CD4-positive, alpha-beta memory T cell (primary cell): ENCODE measurements at regions not wholly inside any gene's neighbourhood (a gene's known extent, or its start where the extent isn't known, plus 50 kb on each side); places are given as distances from the start of the nearest gene placed in this dataset.

Experiments used
- CTCF ChIA-PET: fragments of 350-600 bp; sonication (Branson Sonifier 250); formaldehyde crosslinking; loops from one replicate; lab custom pipeline; 2021; ENCODE audit warnings: inconsistent platforms; ENCODE audit not compliant: partially characterized antibody; lab: Charles Lee
- POLR2A ChIA-PET: fragments of 350-600 bp; sonication (Branson Sonifier 250); formaldehyde crosslinking; loops from one replicate; lab custom pipeline; 2021; ENCODE audit not compliant: partially characterized antibody; lab: Charles Lee
- DNase-seq, 5 donors: peaks; one replicate each; pipeline versions ENCODE4 v3.0.0 to v3.0.0-alpha.2; 2020 to 2022; ENCODE audit warnings: mixed read lengths in 1 of 5
- H3K27ac ChIP-seq: one replicate; pipeline ENCODE4 v1.7.0; 2013; ENCODE audit warnings: low read depth, low read length
- H3K27me3 ChIP-seq: 2 replicates; pipeline ENCODE4 v1.7.0; 2013; ENCODE audit warnings: mild to moderate bottlenecking, low read length, moderate library complexity; ENCODE audit not compliant: insufficient read depth
- H3K36me3 ChIP-seq: 2 replicates; pipeline ENCODE4 v1.7.0; 2013; ENCODE audit warnings: mild to moderate bottlenecking, low read length, moderate library complexity; ENCODE audit not compliant: insufficient read depth
- H3K4me1 ChIP-seq: 2 replicates; pipeline ENCODE4 v1.7.0; 2013; ENCODE audit warnings: mild to moderate bottlenecking, low read length, moderate library complexity; ENCODE audit not compliant: insufficient read depth
- H3K4me3 ChIP-seq, 2 donors: one replicate each; pipeline ENCODE4 v1.7.0; 2013; ENCODE audit warnings: low read length in 2 of 2, mild to moderate bottlenecking in 1 of 2
- H3K9me3 ChIP-seq, 2 donors: one replicate each; pipeline ENCODE4 v1.7.0; 2013; ENCODE audit warnings: low read length in 2 of 2, control low read depth in 1 of 2; ENCODE audit not compliant: control insufficient read depth in 1 of 2
- H3K27ac Mint-ChIP-seq, 7 donors: one replicate each; pipeline ENCODE4 v1.8.0; 2020 to 2021; ENCODE audit warnings: mixed read lengths in 7 of 7, mild to moderate bottlenecking in 6 of 7, inconsistent platforms in 3 of 7, moderate library complexity in 3 of 7
- H3K27me3 Mint-ChIP-seq, 2 donors: one replicate each; pipeline ENCODE4 v1.8.0; 2020 to 2021; ENCODE audit warnings: mixed read lengths in 2 of 2
- H3K36me3 Mint-ChIP-seq, 2 donors: one replicate each; pipeline ENCODE4 v1.8.0; 2020 to 2021; ENCODE audit warnings: mixed read lengths in 2 of 2, inconsistent platforms in 1 of 2, mild to moderate bottlenecking in 1 of 2
- H3K4me1 Mint-ChIP-seq, 4 donors: one replicate each; pipeline ENCODE4 v1.8.0; 2020 to 2021; ENCODE audit warnings: mixed read lengths in 4 of 4, mild to moderate bottlenecking in 1 of 4
- H3K4me3 Mint-ChIP-seq, 8 donors: one replicate each; pipeline ENCODE4 v1.8.0; 2020 to 2021; ENCODE audit warnings: mixed read lengths in 8 of 8, mild to moderate bottlenecking in 7 of 8, moderate library complexity in 6 of 8, inconsistent platforms in 3 of 8
- H3K9me3 Mint-ChIP-seq, 8 donors: one replicate each; pipeline ENCODE4 v1.8.0; 2020 to 2021; ENCODE audit warnings: mixed read lengths in 8 of 8, mild to moderate bottlenecking in 5 of 8, inconsistent platforms in 3 of 8, moderate library complexity in 1 of 8
- intact Hi-C: fragments of 100-400 bp; cut with micrococcal nuclease; formaldehyde crosslinking; loops from one replicate; pipeline ENCODE4 v1.15.1; 2023

DNA sequence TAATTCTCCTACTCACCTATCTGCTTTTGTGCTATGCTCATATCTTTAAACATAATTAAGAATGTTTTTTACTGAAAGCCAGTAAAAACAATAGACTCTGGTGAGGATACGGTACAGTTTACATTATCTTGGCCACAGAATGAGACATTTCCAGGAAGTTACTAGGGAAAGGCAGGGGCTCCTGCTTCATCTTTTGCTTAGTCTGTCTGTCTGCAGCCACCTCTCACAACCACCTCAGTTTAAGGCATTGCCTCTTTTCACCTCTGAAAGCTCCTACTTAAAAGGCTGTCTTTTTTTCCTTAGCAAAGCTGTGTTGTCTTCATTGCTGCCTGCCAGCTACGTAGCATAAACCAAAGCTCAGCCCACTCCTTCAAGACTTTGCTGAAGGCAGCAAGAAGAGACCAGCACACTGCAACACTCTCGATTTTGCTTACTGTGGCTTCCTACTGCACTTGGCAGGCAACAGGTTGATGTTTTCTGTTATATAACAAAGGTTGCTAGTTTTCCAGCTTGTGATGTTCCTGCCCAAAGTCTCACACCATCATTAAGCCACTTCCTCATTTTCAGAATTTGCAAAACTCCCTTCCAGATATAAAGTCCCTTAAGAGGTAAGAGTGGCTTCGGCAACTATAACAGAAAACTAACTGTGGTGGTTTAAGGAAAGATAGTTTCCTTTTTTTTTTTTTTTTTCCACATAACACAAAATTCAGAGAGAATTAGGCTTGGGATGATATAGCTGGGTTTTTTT, 432.9 kb downstream of the GRXCR1 start:
- Mint-ChIP-seq H3K4me3 (no peak overlapping the region), H3K27ac (no peak overlapping the region), H3K4me1 (no peaks in the 10 kb centered on the region), H3K9me3 (peaks cover 0 to 7% (median 3%) of the 10 kb centered on the region in 8 donors), H3K36me3 (no peaks in the 10 kb centered on the region), H3K27me3 (no peaks in the 10 kb centered on the region)
- DNase-seq, result no peak
- intact Hi-C loops, result no loop called here
- Histone ChIP-seq H3K36me3 (no peaks in the 10 kb centered on the region), H3K4me1 (no peaks in the 10 kb centered on the region), H3K27ac (no peak overlapping the region), H3K9me3 (no peaks in the 10 kb centered on the region), H3K4me3 (no peak overlapping the region), H3K27me3 (no peaks in the 10 kb centered on the region)
- ChIA-PET POLR2A (no interaction called here), CTCF (no interaction called here)

DNA sequence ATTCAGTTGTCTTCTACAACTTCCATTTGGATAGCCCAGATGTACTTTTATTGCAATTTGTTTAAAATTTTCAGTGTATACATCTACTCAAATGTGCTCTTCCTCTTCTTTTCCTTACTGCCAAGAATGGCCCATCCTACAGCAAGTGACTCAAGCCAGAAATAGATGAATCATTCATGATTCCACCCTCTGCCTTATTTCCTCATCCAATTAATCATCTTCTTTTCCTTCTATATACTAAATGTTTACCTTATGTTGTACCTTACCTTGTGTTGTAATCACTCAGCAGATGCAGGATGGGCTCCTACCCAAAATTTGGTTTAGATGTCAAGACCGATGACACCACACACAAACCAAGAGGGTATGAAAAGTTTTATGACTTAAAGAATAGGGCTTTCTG, 437.8 kb downstream of the GRXCR1 start:
- no peak overlapping the region for H3K4me3 Mint-ChIP-seq
- H3K4me3 ChIP-seq, result no peak overlapping the region
- intact Hi-C loops, result no loop called here
- H3K36me3 Mint-ChIP-seq, result no peaks in the 10 kb centered on the region
- no peak for DNase-seq
- H3K27me3 ChIP-seq, result no peaks in the 10 kb centered on the region
- no peaks in the 10 kb centered on the region for H3K9me3 ChIP-seq
- ChIA-PET POLR2A (no interaction called here), CTCF (no interaction called here)
- H3K27me3 Mint-ChIP-seq, result no peaks in the 10 kb centered on the region
- peaks cover 0 to 7% (median 3%) of the 10 kb centered on the region in 8 donors for H3K9me3 Mint-ChIP-seq
- H3K4me1 ChIP-seq, result no peaks in the 10 kb centered on the region
- no peak overlapping the region for H3K27ac Mint-ChIP-seq
- no peak overlapping the region for H3K27ac ChIP-seq
- H3K4me1 Mint-ChIP-seq, result no peaks in the 10 kb centered on the region
- H3K36me3 ChIP-seq, result no peaks in the 10 kb centered on the region

DNA sequence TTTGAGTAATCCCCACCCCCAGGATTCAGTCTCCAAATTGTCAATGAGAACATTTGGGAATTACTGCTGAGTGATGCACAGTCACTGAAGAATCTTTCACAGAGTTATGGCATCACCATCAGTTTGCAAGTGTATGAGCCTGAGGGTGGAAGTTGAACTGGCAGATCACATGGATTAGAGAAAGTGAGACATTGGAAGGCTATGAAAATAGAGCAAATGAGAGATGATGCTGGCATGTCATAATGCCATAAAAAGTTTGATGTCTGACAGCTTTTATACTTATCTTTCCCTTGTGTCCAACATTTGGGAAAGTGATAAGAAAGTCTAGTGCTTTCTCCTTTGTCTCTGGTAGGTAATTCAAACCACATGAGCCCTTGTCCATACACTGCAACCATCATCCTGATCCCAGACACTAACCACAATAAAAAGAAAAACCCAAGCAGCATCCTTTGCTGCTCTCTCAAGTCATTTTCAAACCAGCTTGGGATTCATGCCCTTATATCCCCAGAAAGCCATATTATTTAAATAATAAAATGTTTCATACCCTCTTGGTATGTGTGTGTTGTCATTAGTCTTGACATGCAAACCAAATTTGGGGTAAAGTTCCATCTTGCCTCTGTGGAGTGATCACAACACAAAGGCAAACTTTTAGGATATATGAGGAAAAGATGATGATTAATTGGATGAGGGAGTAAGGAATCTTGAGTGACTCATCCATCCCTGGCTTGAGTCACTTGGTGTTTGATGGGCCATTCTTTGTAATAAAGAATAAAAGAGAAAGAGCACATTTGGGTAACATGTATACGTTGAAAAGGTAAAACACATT, 438.9 kb downstream of the GRXCR1 start:
- H3K27ac ChIP-seq, result no peak overlapping the region
- H3K27me3 Mint-ChIP-seq, result no peaks in the 10 kb centered on the region
- intact Hi-C loops, result no loop called here

DNA sequence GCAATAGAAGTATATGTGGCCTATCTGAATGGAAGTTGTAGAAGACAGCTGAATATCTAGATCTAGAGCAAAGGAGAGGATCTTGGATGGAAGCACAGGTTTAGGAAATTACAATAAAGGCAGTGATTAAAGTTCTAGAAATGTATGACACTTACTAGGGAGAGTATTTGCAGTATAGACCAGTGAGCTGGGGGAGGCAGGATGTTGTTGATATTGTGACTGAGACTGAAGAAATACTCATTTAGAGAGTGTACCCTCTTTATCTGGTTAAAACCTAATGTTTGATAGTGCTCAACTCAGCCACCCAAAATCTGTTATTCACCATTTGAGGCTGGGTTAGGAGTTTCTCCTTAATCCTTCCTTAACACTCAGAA, 439.5 kb downstream of the GRXCR1 start:
- no peaks in the 10 kb centered on the region for H3K4me1 ChIP-seq
- intact Hi-C loops, result no loop called here
- Mint-ChIP-seq H3K36me3 (no peaks in the 10 kb centered on the region), H3K4me3 (no peak overlapping the region), H3K27ac (no peak overlapping the region), H3K27me3 (no peaks in the 10 kb centered on the region), H3K9me3 (peaks cover 0 to 7% (median 4%) of the 10 kb centered on the region in 8 donors), H3K4me1 (no peaks in the 10 kb centered on the region)
- H3K27ac ChIP-seq, result no peak overlapping the region
- ChIA-PET POLR2A (no interaction called here), CTCF (no interaction called here)
- no peaks in the 10 kb centered on the region for H3K9me3 ChIP-seq
- DNase-seq, result no peak
- no peak overlapping the region for H3K4me3 ChIP-seq
- no peaks in the 10 kb centered on the region for H3K27me3 ChIP-seq
- no peaks in the 10 kb centered on the region for H3K36me3 ChIP-seq

More for the DNA sequence above, 438.9 kb downstream of the GRXCR1 start:
- no peak overlapping the region for H3K4me3 Mint-ChIP-seq
- H3K36me3 ChIP-seq, result no peaks in the 10 kb centered on the region
- ChIA-PET POLR2A (no interaction called here), CTCF (no interaction called here)
- no peaks in the 10 kb centered on the region for H3K9me3 ChIP-seq
- no peaks in the 10 kb centered on the region for H3K4me1 Mint-ChIP-seq
- DNase-seq, result no peak
- H3K36me3 Mint-ChIP-seq, result no peaks in the 10 kb centered on the region
- peaks cover 0 to 7% (median 3%) of the 10 kb centered on the region in 8 donors for H3K9me3 Mint-ChIP-seq
- no peak overlapping the region for H3K27ac Mint-ChIP-seq
- no peak overlapping the region for H3K4me3 ChIP-seq
- H3K27me3 ChIP-seq, result no peaks in the 10 kb centered on the region
- H3K4me1 ChIP-seq, result no peaks in the 10 kb centered on the region

DNA sequence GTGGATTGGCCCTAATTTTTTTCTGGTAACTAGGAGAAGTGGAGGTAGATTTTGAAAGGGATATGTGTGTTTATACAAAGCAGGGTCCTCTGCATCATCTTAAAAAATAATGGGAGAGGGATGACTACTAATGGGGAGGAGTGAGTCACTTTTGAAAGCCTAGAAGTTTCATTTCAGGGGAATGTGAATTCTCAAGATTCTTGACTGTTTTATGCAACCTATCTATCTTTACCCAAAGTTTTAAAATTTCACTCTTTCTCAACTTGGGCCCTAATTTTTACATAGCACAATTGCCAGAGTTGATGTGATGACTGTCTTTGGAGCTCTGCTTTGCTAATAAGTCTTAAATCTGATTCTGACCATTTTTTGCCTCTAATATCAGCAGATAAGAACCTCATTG, 445.2 kb downstream of the GRXCR1 start:
- H3K36me3 ChIP-seq, result no peaks in the 10 kb centered on the region
- H3K27ac ChIP-seq, result no peak overlapping the region
- H3K27me3 Mint-ChIP-seq, result no peaks in the 10 kb centered on the region
- no peaks in the 10 kb centered on the region for H3K36me3 Mint-ChIP-seq
- CTCF ChIA-PET, result no interaction called here
- intact Hi-C loops, result no loop called here
- DNase-seq, result no peak
- no peak overlapping the region for H3K27ac Mint-ChIP-seq
- H3K4me1 Mint-ChIP-seq, result no peaks in the 10 kb centered on the region
- no peaks in the 10 kb centered on the region for H3K27me3 ChIP-seq
- peaks cover 0 to 5% (median 3%) of the 10 kb centered on the region in 8 donors for H3K9me3 Mint-ChIP-seq
- H3K4me3 Mint-ChIP-seq, result no peak overlapping the region
- POLR2A ChIA-PET, result no interaction called here
- no peaks in the 10 kb centered on the region for H3K9me3 ChIP-seq
- no peaks in the 10 kb centered on the region for H3K4me1 ChIP-seq
- H3K4me3 ChIP-seq, result no peak overlapping the region

DNA sequence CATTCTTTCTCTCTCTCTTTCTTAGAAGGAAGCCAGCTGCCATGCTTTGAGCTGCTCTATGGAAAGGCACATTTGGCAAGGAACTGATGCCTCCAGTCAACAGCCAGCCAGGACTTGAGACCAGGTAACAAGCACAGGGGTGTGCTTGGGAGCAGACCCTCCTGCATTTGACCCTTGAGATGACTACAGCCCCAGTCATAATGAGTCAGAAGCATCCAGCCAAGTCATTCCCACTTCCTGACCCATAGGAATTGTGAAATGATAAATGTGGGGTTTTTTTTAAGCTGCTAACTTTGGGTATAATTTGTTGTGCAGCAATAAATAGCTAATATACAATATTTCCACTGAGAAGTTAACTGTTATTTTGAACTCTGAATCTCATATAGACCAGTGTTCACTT, 446.9 kb downstream of the GRXCR1 start:
- no peak for DNase-seq
- ChIA-PET CTCF (no interaction called here), POLR2A (no interaction called here)
- H3K27ac Mint-ChIP-seq, result no peak overlapping the region
- H3K4me1 ChIP-seq, result no peaks in the 10 kb centered on the region
- no peak overlapping the region for H3K4me3 ChIP-seq
- H3K36me3 ChIP-seq, result no peaks in the 10 kb centered on the region
- peaks cover 0 to 9% (median 3%) of the 10 kb centered on the region in 8 donors for H3K9me3 Mint-ChIP-seq
- intact Hi-C loops, result no loop called here
- no peaks in the 10 kb centered on the region for H3K4me1 Mint-ChIP-seq
- no peak overlapping the region for H3K4me3 Mint-ChIP-seq
- no peaks in the 10 kb centered on the region for H3K36me3 Mint-ChIP-seq
- no peak overlapping the region for H3K27ac ChIP-seq
- no peaks in the 10 kb centered on the region for H3K27me3 ChIP-seq
- no peaks in the 10 kb centered on the region for H3K27me3 Mint-ChIP-seq
- no peaks in the 10 kb centered on the region for H3K9me3 ChIP-seq

DNA sequence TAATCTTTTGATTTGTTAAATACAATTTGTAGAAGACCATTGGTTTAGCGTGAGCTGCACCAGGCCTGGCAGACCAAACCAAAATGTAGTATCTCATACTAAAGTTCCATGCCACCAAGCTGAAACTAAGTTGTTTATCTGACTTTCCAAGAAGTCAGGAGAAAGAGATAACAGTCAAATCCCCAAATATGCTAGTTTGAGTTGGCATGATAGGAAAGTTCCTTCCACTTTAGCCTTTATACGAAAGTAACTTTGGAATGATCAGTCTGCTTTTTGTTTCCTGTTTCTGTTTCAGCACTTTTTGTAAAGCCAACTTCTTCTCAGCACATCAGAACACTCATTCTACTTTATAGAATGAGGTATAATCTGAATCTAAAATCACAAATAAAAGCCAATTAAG, 449.2 kb downstream of the GRXCR1 start:
- H3K27ac ChIP-seq, result no peak overlapping the region
- no peaks in the 10 kb centered on the region for H3K36me3 ChIP-seq
- no peaks in the 10 kb centered on the region for H3K27me3 Mint-ChIP-seq
- H3K27ac Mint-ChIP-seq, result no peak overlapping the region
- no peak overlapping the region for H3K4me3 Mint-ChIP-seq
- DNase-seq, result no peak
- no peak overlapping the region for H3K4me3 ChIP-seq
- no peaks in the 10 kb centered on the region for H3K27me3 ChIP-seq
- peaks cover 0 to 14% (median 6%) of the 10 kb centered on the region in 8 donors for H3K9me3 Mint-ChIP-seq
- intact Hi-C loops, result no loop called here
- no peaks in the 10 kb centered on the region for H3K4me1 ChIP-seq
- no peaks in the 10 kb centered on the region for H3K4me1 Mint-ChIP-seq
- no peaks in the 10 kb centered on the region for H3K36me3 Mint-ChIP-seq
- CTCF ChIA-PET, result no interaction called here
- H3K9me3 ChIP-seq, result no peaks in the 10 kb centered on the region
- POLR2A ChIA-PET, result no interaction called here
